Activated T-helper 2 cell treated with anti-CD3 and anti-CD28 coated beads, Interferon-gamma antibody, Interleukin-2, Interleukin-4, amounts not matched to agents 10 μg/mL and 5 μg/mL and 100 μg/mL, durations not matched to agents 14 hours and 24 hours and 36 hours (primary cell): ENCODE measurements at regions not wholly inside any gene's neighbourhood (a gene's known extent, or its start where the extent isn't known, plus 50 kb on each side); places are given as distances from the start of the nearest gene placed in this dataset.
"Not testable (repeated sequence)": the region's sequence is repeated elsewhere in the genome, so short reads cannot be mapped to it uniquely, and the experiment has no call there.

Experiments
- DNase-seq: peaks from one replicate; pipeline ENCODE4 v3.0.0; 2021; ENCODE audit warnings: low spot score
- H3K27ac Mint-ChIP-seq: one replicate; pipeline ENCODE4 v1.8.0; 2021; ENCODE audit warnings: mixed read lengths
- H3K27me3 Mint-ChIP-seq: one replicate; pipeline ENCODE4 v1.8.0; 2021; ENCODE audit warnings: low read depth, mixed read lengths
- H3K36me3 Mint-ChIP-seq: one replicate; pipeline ENCODE4 v1.8.0; 2021; ENCODE audit warnings: low read depth, mixed read lengths
- H3K4me1 Mint-ChIP-seq: one replicate; pipeline ENCODE4 v1.8.0; 2021; ENCODE audit warnings: low read depth, mixed read lengths
- H3K4me3 Mint-ChIP-seq: one replicate; pipeline ENCODE4 v1.8.0; 2021; ENCODE audit warnings: low read depth, mild to moderate bottlenecking, moderate library complexity, mixed read lengths
- H3K9me3 Mint-ChIP-seq: one replicate; pipeline ENCODE4 v1.8.0; 2021; ENCODE audit warnings: mixed read lengths
- intact Hi-C: fragments of 100-400 bp; cut with micrococcal nuclease; formaldehyde crosslinking; loops from one replicate; pipeline ENCODE4 v1.15.1; 2023

- H3K9me3 Mint-ChIP-seq: peaks cover 45% of the 10 kb centered on the region
- intact Hi-C loops, DNase-seq, H3K27me3 Mint-ChIP-seq, H3K36me3 Mint-ChIP-seq, H3K4me1 Mint-ChIP-seq, H3K27ac Mint-ChIP-seq, H3K4me3 Mint-ChIP-seq: not testable (repeated sequence)
Observed at GRCh38 chr16:63633706-63634445, 1488.0 kb downstream of the CDH11 start.

- Mint-ChIP-seq H3K4me1 (no peaks in the 10 kb centered on the region), H3K36me3 (no peaks in the 10 kb centered on the region), H3K4me3 (no peak overlapping the region), H3K27ac (no peak overlapping the region), H3K27me3 (no peaks in the 10 kb centered on the region), H3K9me3 (peaks cover 32% of the 10 kb centered on the region)
- DNase-seq: no peak
- intact Hi-C loops: no loop called here
Observed at GRCh38 chr16:63629272-63629671, 1492.6 kb downstream of the CDH11 start.

- H3K4me1 Mint-ChIP-seq: no peaks in the 10 kb centered on the region
- no peak for DNase-seq
- no peak overlapping the region for H3K27ac Mint-ChIP-seq
- no peaks in the 10 kb centered on the region for H3K27me3 Mint-ChIP-seq
- no peaks in the 10 kb centered on the region for H3K36me3 Mint-ChIP-seq
- intact Hi-C loops: no loop called here
- peaks cover 29% of the 10 kb centered on the region for H3K9me3 Mint-ChIP-seq
- no peak overlapping the region for H3K4me3 Mint-ChIP-seq
Observed at GRCh38 chr16:63628812-63629211, 1493.1 kb downstream of the CDH11 start.

GRCh38 chr16:63625126-63625525 lies 1496.7 kb downstream of the CDH11 start:
- Mint-ChIP-seq H3K27ac (no peak overlapping the region), H3K27me3 (no peaks in the 10 kb centered on the region), H3K36me3 (no peaks in the 10 kb centered on the region), H3K9me3 (peaks cover 30% of the 10 kb centered on the region), H3K4me3 (no peak overlapping the region), H3K4me1 (no peaks in the 10 kb centered on the region)
- intact Hi-C loops: no loop called here
- DNase-seq: no peak

GRCh38 chr16:63623551-63624039 lies 1498.3 kb downstream of the CDH11 start:
- Mint-ChIP-seq H3K36me3 (no peaks in the 10 kb centered on the region), H3K27ac (no peak overlapping the region), H3K4me1 (no peaks in the 10 kb centered on the region), H3K27me3 (no peaks in the 10 kb centered on the region), H3K4me3 (no peak overlapping the region), H3K9me3 (peaks cover 26% of the 10 kb centered on the region)
- no peak for DNase-seq
- intact Hi-C loops: no loop called here

- intact Hi-C loops: no loop called here
- Mint-ChIP-seq H3K27ac (no peak overlapping the region), H3K36me3 (no peaks in the 10 kb centered on the region), H3K9me3 (peaks cover 30% of the 10 kb centered on the region), H3K4me3 (no peak overlapping the region), H3K27me3 (no peaks in the 10 kb centered on the region), H3K4me1 (no peaks in the 10 kb centered on the region)
- DNase-seq: no peak
Observed at GRCh38 chr16:63618896-63619485, 1502.9 kb downstream of the CDH11 start.

GRCh38 chr16:63617990-63618763 lies 1503.7 kb downstream of the CDH11 start:
- Mint-ChIP-seq H3K27ac (no peak overlapping the region), H3K36me3 (no peaks in the 10 kb centered on the region)

GRCh38 chr16:63617047-63617989 lies 1504.5 kb downstream of the CDH11 start:
- Mint-ChIP-seq H3K36me3 (no peaks in the 10 kb centered on the region), H3K4me1 (no peaks in the 10 kb centered on the region), H3K27me3 (no peaks in the 10 kb centered on the region), H3K27ac (no peak overlapping the region), H3K9me3 (peaks cover 37% of the 10 kb centered on the region), H3K4me3 (no peak overlapping the region)
- no peak for DNase-seq
- intact Hi-C loops: no loop called here

More at GRCh38 chr16:63617990-63618763, 1503.7 kb downstream of the CDH11 start:
- intact Hi-C loops: no loop called here
- Mint-ChIP-seq H3K4me3 (no peak overlapping the region), H3K27me3 (no peaks in the 10 kb centered on the region), H3K9me3 (peaks cover 32% of the 10 kb centered on the region), H3K4me1 (no peaks in the 10 kb centered on the region)
- DNase-seq: no peak

GRCh38 chr16:63614429-63614828 lies 1507.4 kb downstream of the CDH11 start:
- no peak for DNase-seq
- Mint-ChIP-seq H3K4me1 (no peaks in the 10 kb centered on the region), H3K27me3 (no peaks in the 10 kb centered on the region), H3K9me3 (peaks cover 50% of the 10 kb centered on the region), H3K27ac (no peak overlapping the region), H3K4me3 (no peak overlapping the region), H3K36me3 (no peaks in the 10 kb centered on the region)
- intact Hi-C loops: no loop called here

- Mint-ChIP-seq H3K9me3 (peaks cover 57% of the 10 kb centered on the region), H3K4me3 (no peak overlapping the region), H3K4me1 (no peaks in the 10 kb centered on the region), H3K36me3 (no peaks in the 10 kb centered on the region), H3K27me3 (no peaks in the 10 kb centered on the region), H3K27ac (no peak overlapping the region)
- no peak for DNase-seq
- intact Hi-C loops: no loop called here
Observed at GRCh38 chr16:63613701-63614100, 1508.2 kb downstream of the CDH11 start.

- Mint-ChIP-seq H3K27ac (no peak overlapping the region), H3K4me1 (no peaks in the 10 kb centered on the region), H3K4me3 (no peak overlapping the region), H3K36me3 (no peaks in the 10 kb centered on the region), H3K9me3 (peaks cover 63% of the 10 kb centered on the region), H3K27me3 (no peaks in the 10 kb centered on the region)
- no peak for DNase-seq
- intact Hi-C loops: no loop called here
Observed at GRCh38 chr16:63612462-63613227, 1509.2 kb downstream of the CDH11 start.

- no peaks in the 10 kb centered on the region for H3K27me3 Mint-ChIP-seq
- no peak overlapping the region for H3K27ac Mint-ChIP-seq
- intact Hi-C loops: no loop called here
- H3K4me3 Mint-ChIP-seq: no peak overlapping the region
- no peaks in the 10 kb centered on the region for H3K4me1 Mint-ChIP-seq
- no peak for DNase-seq
- no peaks in the 10 kb centered on the region for H3K36me3 Mint-ChIP-seq
- H3K9me3 Mint-ChIP-seq: peaks cover 71% of the 10 kb centered on the region
Observed at GRCh38 chr16:63606778-63607177, 1515.1 kb downstream of the CDH11 start.
